PC-9 (cell line): ENCODE measurements at regions not wholly inside any gene's neighbourhood (a gene's known extent, or its start where the extent isn't known, plus 50 kb on each side); places are given as distances from the start of the nearest gene placed in this dataset.

Experiments used
- CTCF ChIP-seq: fragments of 200-600 bp; sonication (generic); conservative IDR thresholded peaks from 2 replicates; pipeline ENCODE4 v1.6.1; 2017; ENCODE audit warnings: mixed run types, antibody characterized with exemption, mild to moderate bottlenecking, moderate library complexity
- EZH2 ChIP-seq: fragments of 200-600 bp; sonication (generic); IDR thresholded peaks from 2 replicates; pipeline ENCODE4 v1.8.0; 2017; ENCODE audit warnings: antibody characterized with exemption, low read depth

GRCh38 chr6:4677751-4678065, 98.5 kb upstream of the CDYL start:
- no peak for TF ChIP-seq CTCF
- no peak for TF ChIP-seq EZH2
